HCT116 (cell line): ENCODE measurements at regions not wholly inside any gene's neighbourhood (a gene's known extent, or its start where the extent isn't known, plus 50 kb on each side); places are given as distances from the start of the nearest gene placed in this dataset.

Experiments
- ATAC-seq: fragments of 200-7000 bp; cut with Tn5 transposase; 2 replicates; pipeline ENCODE4 v1.9.1; 2020; ENCODE audit warnings: mild to moderate bottlenecking, moderate library complexity
- BruUV-seq: library from RNA; stranded (reverse); fragments of 400-500 nt; replicated peaks from 2 replicates; lab custom pipeline; 2021; lab: Mats Ljungman, UMichigan
- CTCF ChIA-PET: fragments of 300-600 bp; sonication (Branson Sonifier 250); formaldehyde crosslinking; loops from one replicate; lab custom pipeline; 2021; ENCODE audit warnings: antibody characterized with exemption; lab: Charles Lee
- POLR2A ChIA-PET: fragments of 300-600, 350-600 bp; sonication (Branson Sonifier 250); formaldehyde crosslinking; loops from one replicate; lab custom pipeline; 2021; ENCODE audit warnings: antibody characterized with exemption; lab: Charles Lee
- RAD21 ChIA-PET, 2 experiments: fragments of 300-600 bp; sonication (Branson Sonifier 250); formaldehyde crosslinking; loops; one replicate each; lab custom pipeline; 2023; ENCODE audit warnings: low total read pairs in 2 of 2; ENCODE audit not compliant: uncharacterized antibody in 2 of 2, unreplicated experiment in 2 of 2, low non-redundant PET in 1 of 2; lab: Charles Lee
- DNase-seq: peaks from one replicate; pipeline ENCODE4 v3.0.0-alpha.2; 2010; ENCODE audit warnings: low read depth, low spot score
- H2AFZ ChIP-seq: fragments of 200-600 bp; shearing (Covaris generic), sonication (generic); 2 replicates; pipeline ENCODE4 v1.6.1; 2017; ENCODE audit warnings: low read depth, mixed run types, mixed read lengths, antibody characterized with exemption, low read length; ENCODE audit not compliant: poor library complexity, severe bottlenecking
- H3K27ac ChIP-seq: 2 replicates; pipeline ENCODE4 v1.5.1; 2012; ENCODE audit warnings: low read depth, low read length
- H3K27me3 ChIP-seq: fragments of 200-600 bp; sonication (generic); 2 replicates; pipeline ENCODE4 v1.6.1; 2016; ENCODE audit warnings: mixed run types, low read length, mixed read lengths; ENCODE audit not compliant: insufficient read depth
- H3K36me3 ChIP-seq, 2 experiments: fragments of 200-500 bp in 1 of 2; fragments of 200-600 bp in 1 of 2; sonication (Bioruptor generic) in 1 of 2; sonication (generic) in 1 of 2; 2 replicates each; pipeline versions ENCODE4 v1.5.1 to v1.6.1; 2014 to 2016; ENCODE audit warnings: low read length in 2 of 2, inconsistent platforms in 1 of 2, mixed read lengths in 1 of 2, mixed run types in 1 of 2; ENCODE audit not compliant: insufficient read depth in 2 of 2, control insufficient read depth in 1 of 2
- H3K4me1 ChIP-seq, 2 experiments: fragments of 200-600 bp in 1 of 2; sonication (generic) in 1 of 2; 2 replicates each; pipeline versions ENCODE4 v1.5.1 to v1.6.1; 2012 to 2017; ENCODE audit warnings: low read length in 2 of 2, inconsistent platforms in 1 of 2, mild to moderate bottlenecking in 1 of 2, mixed read lengths in 1 of 2, mixed run types in 1 of 2, moderate library complexity in 1 of 2; ENCODE audit not compliant: insufficient read depth in 2 of 2, control insufficient read depth in 1 of 2
- H3K4me2 ChIP-seq: fragments of 200-600 bp; sonication (generic); 2 replicates; pipeline ENCODE4 v1.6.1; 2017; ENCODE audit warnings: mixed run types, low read length, mixed read lengths
- H3K4me3 ChIP-seq, 2 experiments: fragments of 200-600 bp in 1 of 2; sonication (generic) in 1 of 2; replicated peaks in 1 of 2; 2 replicates each; pipeline ENCODE4 v1.5.1; 2011 to 2016; ENCODE audit warnings: low read length in 2 of 2, control low read depth in 1 of 2, low read depth in 1 of 2, mild to moderate bottlenecking in 1 of 2, mixed read lengths in 1 of 2, mixed run types in 1 of 2
- H3K79me2 ChIP-seq: fragments of 200-600 bp; sonication (generic); 2 replicates; pipeline ENCODE4 v1.6.1; 2017; ENCODE audit warnings: mild to moderate bottlenecking, mixed run types, low read length, moderate library complexity, mixed read lengths; ENCODE audit not compliant: insufficient read depth
- H3K9ac ChIP-seq: fragments of 200-600 bp; sonication (generic); 2 replicates; pipeline ENCODE4 v1.6.1; 2016; ENCODE audit warnings: low read length, mixed read lengths
- H3K9me2 ChIP-seq: fragments of 200-600 bp; sonication (generic), shearing (Covaris generic); 2 replicates; pipeline ENCODE4 v1.6.1; 2017; ENCODE audit warnings: mixed run types, mild to moderate bottlenecking, moderate library complexity; ENCODE audit not compliant: insufficient read depth
- H3K9me3 ChIP-seq, 2 experiments: fragments of 200-500 bp in 1 of 2; fragments of 200-600 bp in 1 of 2; sonication (Bioruptor generic) in 1 of 2; sonication (generic) in 1 of 2; 2 replicates each; pipeline ENCODE4 v1.6.1; 2014 to 2017; ENCODE audit warnings: low read length in 2 of 2, mixed read lengths in 2 of 2, inconsistent platforms in 1 of 2, low read depth in 1 of 2, mild to moderate bottlenecking in 1 of 2, mixed run types in 1 of 2, moderate library complexity in 1 of 2; ENCODE audit not compliant: control insufficient read depth in 1 of 2, insufficient read depth in 1 of 2
- H4K20me1 ChIP-seq: fragments of 200-600 bp; sonication (generic), shearing (Covaris generic); 2 replicates; pipeline ENCODE4 v1.6.1; 2017; ENCODE audit warnings: mixed run types, mild to moderate bottlenecking, moderate library complexity; ENCODE audit not compliant: insufficient read depth
- CBX3 ChIP-seq: IDR thresholded peaks from 2 replicates; pipeline ENCODE4 v1.6.1; 2012; ENCODE audit warnings: low read depth
- CTCF ChIP-seq, 3 experiments: fragments of 200-600 bp in 1 of 3; sonication (generic) in 1 of 3; IDR thresholded peaks in 2 of 3; conservative IDR thresholded peaks in 1 of 3; 2 replicates each; pipeline ENCODE4 v1.5.1; 2012 to 2017; ENCODE audit warnings: low read depth in 2 of 3, low read length in 2 of 3, antibody characterized with exemption in 1 of 3, borderline replicate concordance in 1 of 3, control low read depth in 1 of 3, mild to moderate bottlenecking in 1 of 3, mixed read lengths in 1 of 3, mixed run types in 1 of 3, moderate library complexity in 1 of 3; ENCODE audit not compliant: insufficient read depth in 1 of 3
- EGR1 ChIP-seq: IDR thresholded peaks from 2 replicates; pipeline ENCODE4 v1.6.1; 2012; ENCODE audit warnings: low read depth
- EZH2phosphoT487 ChIP-seq: fragments of 200-600 bp; IDR thresholded peaks from 2 replicates; pipeline ENCODE4 v1.6.1; 2018; ENCODE audit warnings: antibody characterized with exemption, borderline replicate concordance
- FOSL1 ChIP-seq: IDR thresholded peaks from 2 replicates; pipeline ENCODE4 v1.6.1; 2012; ENCODE audit warnings: low read depth
- JUND ChIP-seq: IDR thresholded peaks from 2 replicates; pipeline ENCODE4 v1.6.1; 2012
- POLR2A ChIP-seq: IDR thresholded peaks from 2 replicates; pipeline ENCODE4 v1.7.0; 2011; ENCODE audit warnings: borderline replicate concordance; ENCODE audit not compliant: insufficient read depth, insufficient read length; ENCODE audit errors: extremely low read depth
- POLR2AphosphoS5 ChIP-seq: IDR thresholded peaks from 2 replicates; pipeline ENCODE4 v1.6.1; 2011; ENCODE audit warnings: mild to moderate bottlenecking, low read depth, low read length, moderate library complexity
- RAD21 ChIP-seq: IDR thresholded peaks from 2 replicates; pipeline ENCODE4 v1.6.1; 2012; ENCODE audit warnings: low read depth, mild to moderate bottlenecking
- SIN3A ChIP-seq: IDR thresholded peaks from 2 replicates; pipeline ENCODE4 v1.6.1; 2012; ENCODE audit warnings: low read depth
- SP1 ChIP-seq: IDR thresholded peaks from 2 replicates; pipeline ENCODE4 v1.6.1; 2012; ENCODE audit warnings: low read depth
- TCF7L2 ChIP-seq: IDR thresholded peaks from 2 replicates; pipeline ENCODE4 v1.7.0; 2011; ENCODE audit warnings: borderline replicate concordance, inconsistent platforms; ENCODE audit not compliant: insufficient read depth, insufficient read length; ENCODE audit errors: extremely low read depth
- YY1 ChIP-seq: IDR thresholded peaks from 2 replicates; pipeline ENCODE4 v1.6.1; 2011; ENCODE audit warnings: low read length, low read depth, moderate library complexity, mild to moderate bottlenecking; ENCODE audit not compliant: insufficient replicate concordance; ENCODE audit errors: extremely low read depth
- ZNF274 ChIP-seq: fragments of 200-500 bp; sonication (Bioruptor generic); IDR thresholded peaks from 2 replicates; pipeline ENCODE4 v1.6.1; 2014; ENCODE audit warnings: mild to moderate bottlenecking, low read depth, low read length, inconsistent platforms
- intact Hi-C: fragments of 100-400 bp; cut with micrococcal nuclease; formaldehyde crosslinking; loops from 2 replicates; pipeline ENCODE4 v1.10.0; 2022
- TF ChIP-seq, protein P1 (sequence below): IDR thresholded peaks from 2 replicates; pipeline ENCODE4 v1.6.1; 2012
- TF ChIP-seq, protein P2 (sequence below): IDR thresholded peaks from 2 replicates; pipeline ENCODE4 v1.6.1; 2011; ENCODE audit warnings: mild to moderate bottlenecking, low read length, moderate library complexity; ENCODE audit not compliant: insufficient replicate concordance; ENCODE audit errors: extremely low read depth
- TF ChIP-seq, protein P3 (sequence below): IDR thresholded peaks from 2 replicates; pipeline ENCODE4 v1.6.1; 2012

DNA sequence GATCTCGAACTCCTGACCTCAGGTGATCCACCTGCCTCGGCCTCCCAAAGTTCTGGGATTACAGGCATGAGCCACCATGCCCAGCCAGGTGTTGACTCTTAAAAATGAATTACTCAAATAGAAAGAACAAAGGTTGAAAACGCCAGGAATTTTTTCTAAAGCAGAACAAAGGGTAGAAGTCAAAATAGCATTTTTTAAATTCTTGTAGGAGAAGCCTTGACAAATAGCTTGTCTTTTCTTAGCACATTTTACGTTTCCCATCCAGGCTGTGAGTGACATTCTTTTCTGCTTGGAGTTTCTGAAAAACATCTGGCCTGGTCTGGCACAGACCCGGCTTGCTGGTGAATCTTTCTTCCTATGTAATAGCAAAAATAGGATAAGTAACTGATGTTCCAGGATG, 169.4 kb upstream of the ZNF462 start:
- no peak overlapping the region for H2AFZ ChIP-seq
- ATAC-seq (no peak), DNase-seq (no peak)
- no peak for TF ChIP-seq ZNF274
- no peak for TF ChIP-seq JUND
- TF ChIP-seq CBX3, result no peak
- no peak for TF ChIP-seq RAD21
- TF ChIP-seq, protein P1, sequence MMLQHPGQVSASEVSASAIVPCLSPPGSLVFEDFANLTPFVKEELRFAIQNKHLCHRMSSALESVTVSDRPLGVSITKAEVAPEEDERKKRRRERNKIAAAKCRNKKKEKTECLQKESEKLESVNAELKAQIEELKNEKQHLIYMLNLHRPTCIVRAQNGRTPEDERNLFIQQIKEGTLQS, result no peak
- no peak for TF ChIP-seq EGR1
- no peak for TF ChIP-seq CTCF (IDR thresholded peaks at IDR 0.05 in 2 of 3, conservative IDR thresholded peaks at IDR 0.05 in 1 of 3; ENCODE audit: borderline replicate concordance in 1 of 3, insufficient read depth in 1 of 3, low read depth in 2 of 3, low read length in 2 of 3)
- no peak for TF ChIP-seq FOSL1
- TF ChIP-seq POLR2AphosphoS5, result no peak
- TF ChIP-seq, protein P2, sequence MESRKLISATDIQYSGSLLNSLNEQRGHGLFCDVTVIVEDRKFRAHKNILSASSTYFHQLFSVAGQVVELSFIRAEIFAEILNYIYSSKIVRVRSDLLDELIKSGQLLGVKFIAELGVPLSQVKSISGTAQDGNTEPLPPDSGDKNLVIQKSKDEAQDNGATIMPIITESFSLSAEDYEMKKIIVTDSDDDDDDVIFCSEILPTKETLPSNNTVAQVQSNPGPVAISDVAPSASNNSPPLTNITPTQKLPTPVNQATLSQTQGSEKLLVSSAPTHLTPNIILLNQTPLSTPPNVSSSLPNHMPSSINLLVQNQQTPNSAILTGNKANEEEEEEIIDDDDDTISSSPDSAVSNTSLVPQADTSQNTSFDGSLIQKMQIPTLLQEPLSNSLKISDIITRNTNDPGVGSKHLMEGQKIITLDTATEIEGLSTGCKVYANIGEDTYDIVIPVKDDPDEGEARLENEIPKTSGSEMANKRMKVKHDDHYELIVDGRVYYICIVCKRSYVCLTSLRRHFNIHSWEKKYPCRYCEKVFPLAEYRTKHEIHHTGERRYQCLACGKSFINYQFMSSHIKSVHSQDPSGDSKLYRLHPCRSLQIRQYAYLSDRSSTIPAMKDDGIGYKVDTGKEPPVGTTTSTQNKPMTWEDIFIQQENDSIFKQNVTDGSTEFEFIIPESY, result no peak
- TF ChIP-seq EZH2phosphoT487, result no peak
- TF ChIP-seq, protein P3, sequence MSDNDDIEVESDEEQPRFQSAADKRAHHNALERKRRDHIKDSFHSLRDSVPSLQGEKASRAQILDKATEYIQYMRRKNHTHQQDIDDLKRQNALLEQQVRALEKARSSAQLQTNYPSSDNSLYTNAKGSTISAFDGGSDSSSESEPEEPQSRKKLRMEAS, result no peak
- no peak for TF ChIP-seq YY1
- no peak for TF ChIP-seq SP1
- TF ChIP-seq SIN3A, result no peak
- no peak for TF ChIP-seq POLR2A
- no peak for TF ChIP-seq TCF7L2
- no peaks in the 10 kb centered on the region for H4K20me1 ChIP-seq
- intact Hi-C loops, result no loop called here
- no peaks in the 10 kb centered on the region for H3K9me2 ChIP-seq
- H3K79me2 ChIP-seq, result no peaks in the 10 kb centered on the region
- POLR2A ChIA-PET, result no interaction called here
- no peak overlapping the region for H3K4me3 ChIP-seq
- BruUV-seq, result no TSS peak
- CTCF ChIA-PET, result no interaction called here
- H3K9ac ChIP-seq, result no peak overlapping the region
- H3K9me3 ChIP-seq, result no peaks in the 10 kb centered on the region
- H3K4me2 ChIP-seq, result no peak overlapping the region
- RAD21 ChIA-PET, result no interaction called here
- H3K27me3 ChIP-seq, result no peaks in the 10 kb centered on the region
- H3K36me3 ChIP-seq, result no peaks in the 10 kb centered on the region
- no peak overlapping the region for H3K27ac ChIP-seq
- H3K4me1 ChIP-seq, result no peaks in the 10 kb centered on the region
